DMS53 treated with DMSO at 0.1 percent for 48 hours (cell line): ENCODE measurements at regions not wholly inside any gene's neighbourhood (a gene's known extent, or its start where the extent isn't known, plus 50 kb on each side); places are given as distances from the start of the nearest gene placed in this dataset.

ENCODE experiments used
- DNase-seq: peaks from one replicate; lab custom pipeline; 2025; ENCODE audit not compliant: unreplicated experiment; lab: John Stamatoyannopoulos, UW

DNA sequence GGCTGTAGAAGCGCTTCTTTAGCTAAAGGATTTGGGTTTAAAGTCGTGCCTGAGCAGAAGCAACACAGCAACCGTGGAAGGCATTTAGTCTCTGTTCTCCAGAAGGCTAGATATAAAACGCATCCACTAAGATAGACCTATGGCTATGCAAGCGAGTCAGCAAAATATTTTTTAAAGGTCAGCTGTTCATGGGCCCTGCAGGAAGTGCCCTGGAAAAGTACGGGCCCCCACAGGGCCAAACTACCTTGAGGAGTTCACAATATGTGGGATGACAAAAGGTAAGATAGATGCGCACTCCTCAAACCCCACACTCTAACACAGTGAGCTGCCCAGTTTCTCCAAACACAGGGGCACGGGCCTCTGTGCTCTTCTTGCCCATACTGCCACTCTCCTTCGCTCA, 261.6 kb downstream of the VPS13C start:
- no peak for DNase-seq

DNA sequence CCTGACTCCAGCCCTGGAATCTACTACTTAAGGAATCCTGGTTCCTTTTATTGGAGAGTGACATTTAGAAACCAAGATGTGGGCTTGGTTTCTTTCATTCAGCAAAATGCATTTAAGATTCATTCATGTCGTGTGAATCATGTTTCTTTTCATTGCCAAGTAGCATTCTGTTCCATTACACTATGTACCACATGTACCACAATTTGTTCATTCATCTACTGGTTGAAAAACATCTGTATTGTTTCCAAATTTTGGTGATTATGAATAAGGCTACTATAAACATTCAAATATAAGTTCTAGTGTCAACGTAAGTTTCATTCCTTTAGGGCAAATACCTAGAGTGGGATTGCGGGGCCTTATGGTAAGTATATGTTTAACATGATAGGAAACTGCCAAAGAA, 264.2 kb downstream of the VPS13C start:
- no peak for DNase-seq

DNA sequence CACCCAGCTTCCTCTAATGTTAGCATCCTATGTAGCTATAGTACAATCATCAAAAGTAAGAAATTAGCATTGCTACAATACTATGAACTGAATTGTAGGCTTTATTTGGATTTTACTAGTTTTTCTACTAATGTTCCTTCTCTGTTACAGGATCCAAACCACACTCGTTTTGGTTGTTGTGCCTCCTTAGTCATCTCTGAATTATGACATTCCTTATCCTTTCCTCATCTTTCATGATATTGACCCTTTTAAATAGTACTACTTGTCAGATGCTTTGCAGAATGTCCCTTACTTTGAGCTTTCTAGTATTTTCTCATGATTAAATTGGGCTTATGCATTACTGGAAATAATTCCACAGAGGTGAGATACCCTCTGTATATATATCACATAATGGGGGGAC, 265.4 kb downstream of the VPS13C start:
- DNase-seq: no peak

DNA sequence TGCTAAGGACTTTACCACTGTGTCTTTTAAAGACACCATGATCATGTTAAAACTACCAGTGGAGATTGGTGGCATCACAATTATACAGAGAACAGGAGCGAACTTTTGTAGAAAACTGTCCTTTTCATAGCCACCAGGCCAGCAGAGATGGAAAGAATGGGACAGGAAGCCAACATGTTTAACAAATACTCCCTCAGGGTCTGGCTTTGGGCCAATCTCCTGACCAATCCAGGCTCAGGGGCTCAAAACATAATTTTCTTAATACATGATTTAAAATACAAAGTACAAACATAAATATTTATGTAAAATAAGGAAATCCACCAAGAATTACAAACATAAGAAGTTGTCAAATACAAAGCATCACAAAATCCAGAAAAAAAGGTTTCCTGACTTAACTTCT, 266.0 kb downstream of the VPS13C start:
- DNase-seq: no peak

DNA sequence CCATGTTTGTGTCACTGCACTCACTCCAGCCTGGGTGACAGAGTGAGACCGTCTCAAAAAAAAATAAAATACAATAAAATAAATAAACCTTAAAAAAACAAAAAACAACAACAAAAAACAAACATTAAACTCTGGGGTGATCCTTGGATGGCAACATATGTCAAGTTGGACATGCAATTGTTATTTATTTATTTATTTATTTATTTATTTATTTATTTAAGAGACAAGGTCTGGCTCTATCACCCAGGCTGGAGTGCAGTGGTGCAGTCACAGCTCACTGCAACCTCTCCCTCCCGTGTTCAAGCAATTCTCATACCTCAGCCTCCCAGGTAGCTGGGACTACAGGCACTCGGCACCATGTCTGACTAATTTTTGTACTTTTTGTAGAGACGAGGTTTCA, 275.5 kb downstream of the VPS13C start:
- DNase-seq: no peak

DNA sequence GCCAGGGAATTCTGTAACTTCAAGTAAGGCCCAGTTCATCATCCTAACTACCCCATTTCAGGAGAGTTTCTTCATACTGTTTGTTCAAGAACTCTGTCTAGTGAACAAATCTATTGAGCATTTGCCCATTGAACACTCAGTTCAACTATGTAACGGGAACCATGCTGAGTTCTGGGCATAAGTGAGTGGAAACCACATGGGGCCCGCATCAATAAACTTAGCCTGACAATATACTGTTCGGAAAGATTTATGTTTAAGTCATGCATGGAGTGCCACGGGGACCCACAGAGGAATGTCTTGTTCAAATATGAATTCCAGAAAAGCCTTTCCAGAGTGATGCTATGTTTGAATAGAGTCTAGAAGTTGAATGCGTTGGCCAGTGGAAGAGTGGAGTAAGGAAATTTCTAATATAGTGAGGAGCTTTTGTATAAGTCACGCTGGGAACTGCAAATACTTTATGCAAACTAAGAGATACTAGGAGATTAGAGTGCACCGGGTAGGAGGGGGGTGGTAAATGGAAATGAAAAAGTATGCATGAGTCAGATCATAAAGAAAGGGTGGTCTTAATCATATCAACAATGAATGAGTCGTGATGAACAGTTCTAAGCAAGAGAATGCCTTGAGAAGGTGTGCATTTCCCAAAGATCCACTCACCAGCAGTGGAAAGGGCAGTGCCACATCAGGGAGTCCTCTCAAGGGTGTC, 279.8 kb downstream of the VPS13C start:
- no peak for DNase-seq

DNA sequence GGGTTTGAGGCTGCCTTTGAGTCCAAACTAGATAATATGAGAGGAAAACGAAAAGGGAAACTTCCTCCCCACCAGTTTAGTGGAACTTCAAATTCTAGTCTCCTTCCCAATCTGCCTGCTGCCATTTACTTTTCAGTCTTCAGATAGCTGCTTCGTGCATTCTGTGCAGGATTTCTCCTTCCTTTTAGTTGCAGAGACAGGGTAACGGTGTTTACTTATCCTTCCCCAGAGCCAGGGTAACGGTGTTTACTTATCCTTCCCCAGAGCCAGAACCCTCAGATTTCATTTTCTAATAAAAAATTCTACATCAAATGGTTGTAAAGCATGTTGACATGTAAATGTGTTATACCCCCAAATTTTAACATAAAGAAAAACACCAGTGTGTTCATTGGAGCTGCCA, 282.6 kb downstream of the VPS13C start:
- no peak for DNase-seq

DNA sequence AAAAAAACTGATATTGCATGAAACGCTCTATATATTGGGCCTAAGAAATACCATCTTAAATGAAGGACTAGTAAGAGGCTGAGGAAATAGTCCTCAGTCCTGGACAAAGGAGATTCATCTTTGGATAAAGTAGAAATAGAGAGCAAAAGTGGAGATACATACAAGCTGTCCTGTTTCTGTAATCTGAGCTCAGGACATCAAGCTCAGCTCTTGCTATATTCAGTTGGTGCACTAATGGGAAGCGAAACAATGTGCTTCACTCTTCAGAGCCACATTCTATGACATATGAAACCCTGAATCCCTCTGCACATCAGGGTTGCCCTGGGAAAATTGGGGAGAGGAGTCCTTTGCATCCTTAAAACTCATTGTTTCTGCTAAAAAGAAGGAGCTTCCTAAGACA, 290.7 kb downstream of the VPS13C start:
- no peak for DNase-seq

DNA sequence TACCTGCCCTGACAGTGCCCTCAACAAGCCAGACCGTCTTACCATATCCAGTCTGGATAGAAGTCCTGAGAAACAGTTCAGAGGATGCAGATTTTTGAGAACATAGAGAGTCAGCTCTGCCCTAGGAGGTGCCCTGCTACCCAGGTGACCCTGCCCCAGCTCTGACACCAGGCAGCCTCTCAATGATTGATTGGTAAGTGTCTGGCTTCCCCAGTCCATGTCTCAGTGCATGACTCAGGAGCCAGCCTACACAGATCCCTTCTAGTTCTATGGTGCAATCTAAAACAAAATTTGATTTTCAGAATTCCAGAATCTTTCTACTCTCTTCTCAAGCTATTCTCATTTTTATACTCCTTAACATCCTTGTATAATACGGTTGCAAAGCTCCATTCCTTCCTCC, 292.1 kb downstream of the VPS13C start:
- DNase-seq: no peak

DNA sequence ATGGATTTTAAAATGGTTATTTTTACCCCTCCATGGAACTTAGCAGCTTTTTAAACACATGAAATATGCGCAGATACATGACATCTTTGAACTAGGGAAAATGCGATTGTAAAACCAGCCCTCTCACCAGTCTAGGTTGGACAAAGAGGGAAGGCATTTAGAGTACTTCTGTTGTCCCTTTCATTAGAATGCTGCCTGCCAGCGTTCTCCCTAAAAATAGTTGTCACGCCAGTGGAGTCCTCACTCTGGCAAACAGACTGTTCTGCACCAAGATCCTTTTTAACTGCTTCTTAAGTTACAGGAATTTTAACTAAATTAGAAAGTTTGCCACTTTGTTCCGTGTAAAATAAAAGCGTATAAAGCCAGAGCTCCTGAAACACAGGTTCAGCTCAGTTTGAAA, 295.3 kb downstream of the VPS13C start:
- DNase-seq: no peak

DNA sequence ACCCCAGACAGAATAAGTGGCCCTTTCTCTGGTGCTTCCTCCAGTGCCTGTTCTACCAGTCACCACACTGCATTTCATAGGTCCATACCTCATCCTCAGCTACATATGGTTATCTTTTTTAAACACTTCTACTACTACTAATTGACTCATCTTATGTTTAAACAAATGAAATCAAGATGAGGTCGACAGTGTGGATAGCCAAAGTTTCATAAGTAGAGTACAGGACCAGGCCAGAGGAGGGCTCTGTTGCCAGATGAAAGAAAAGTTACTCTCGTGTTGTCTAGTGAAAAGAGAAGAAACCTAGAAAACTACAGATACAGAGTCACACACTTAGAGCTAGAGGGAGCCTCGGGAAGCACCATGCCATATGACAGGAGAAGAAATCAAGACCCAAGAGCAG, 296.1 kb downstream of the VPS13C start:
- no peak for DNase-seq

DNA sequence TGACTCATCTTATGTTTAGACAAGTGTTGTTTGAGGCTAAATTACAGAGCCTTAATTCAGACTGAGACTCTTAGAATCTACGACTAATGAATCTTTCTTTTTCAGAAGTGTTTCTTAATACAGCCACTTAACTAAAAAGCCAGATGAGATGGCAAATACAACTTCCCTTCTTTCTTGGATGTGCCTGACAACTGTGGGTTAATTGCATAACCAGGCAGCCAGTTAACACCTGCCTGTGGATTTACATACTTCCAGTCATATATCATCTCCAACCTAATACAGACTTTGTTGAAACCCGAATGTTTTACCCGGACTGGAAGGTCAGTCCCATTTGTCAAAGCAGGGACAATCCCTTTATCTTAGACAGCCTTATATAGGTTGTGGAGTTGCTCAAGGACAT, 297.6 kb downstream of the VPS13C start:
- DNase-seq: no peak

DNA sequence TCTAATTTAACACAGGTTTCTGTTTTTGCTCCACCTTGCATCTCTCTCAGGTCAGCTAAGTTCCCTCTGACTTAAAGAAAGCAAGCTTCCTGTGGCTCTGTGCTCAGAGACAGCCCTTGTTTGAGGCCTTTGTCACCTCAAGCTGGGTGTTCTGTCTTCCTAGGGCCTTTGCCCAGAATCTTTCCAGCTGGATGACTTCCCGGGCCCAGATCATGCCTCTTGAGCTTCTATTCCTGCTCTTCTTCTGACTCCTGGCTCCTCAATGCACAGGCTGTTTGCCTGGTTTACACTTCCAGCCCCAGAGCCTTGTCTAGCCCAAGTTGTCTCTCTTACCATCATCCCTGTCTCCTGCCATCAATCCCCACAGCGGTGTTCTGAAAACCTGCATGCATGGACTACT, 300.6 kb downstream of the VPS13C start:
- no peak for DNase-seq

DNA sequence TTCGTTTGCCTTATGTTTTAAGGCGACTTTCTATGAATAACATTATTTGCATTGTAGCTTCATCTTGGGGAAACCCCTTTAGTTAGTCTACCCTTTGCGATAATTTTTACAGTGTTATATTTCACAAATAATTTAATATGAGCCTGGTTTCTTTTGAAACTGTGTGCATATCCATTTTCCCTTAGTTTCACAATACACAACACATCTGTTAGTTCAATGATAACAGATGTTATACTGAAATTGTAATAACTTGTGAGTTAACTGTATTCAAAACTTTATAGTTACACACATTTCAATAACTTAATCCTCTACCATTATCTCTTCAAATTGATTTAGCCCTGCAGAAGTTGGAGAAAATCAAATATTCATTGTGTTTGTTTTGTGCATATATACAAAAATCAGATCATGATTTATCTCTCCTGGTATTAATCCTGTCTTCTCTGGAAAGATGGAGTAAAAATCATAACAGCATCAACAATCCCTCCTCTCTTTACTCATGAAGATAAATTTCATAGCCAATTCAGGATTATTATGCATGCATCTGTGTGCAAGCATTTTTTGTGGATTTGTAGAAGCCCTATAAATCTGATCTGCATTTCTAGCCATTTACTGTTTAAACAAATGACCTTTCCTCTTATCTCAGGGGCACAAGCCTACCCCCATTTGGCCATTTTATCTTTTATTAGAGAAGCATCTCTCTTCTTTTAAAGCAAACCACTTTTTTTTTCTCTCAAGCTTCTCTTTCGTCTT, 304.0 kb downstream of the VPS13C start:
- no peak for DNase-seq

DNA sequence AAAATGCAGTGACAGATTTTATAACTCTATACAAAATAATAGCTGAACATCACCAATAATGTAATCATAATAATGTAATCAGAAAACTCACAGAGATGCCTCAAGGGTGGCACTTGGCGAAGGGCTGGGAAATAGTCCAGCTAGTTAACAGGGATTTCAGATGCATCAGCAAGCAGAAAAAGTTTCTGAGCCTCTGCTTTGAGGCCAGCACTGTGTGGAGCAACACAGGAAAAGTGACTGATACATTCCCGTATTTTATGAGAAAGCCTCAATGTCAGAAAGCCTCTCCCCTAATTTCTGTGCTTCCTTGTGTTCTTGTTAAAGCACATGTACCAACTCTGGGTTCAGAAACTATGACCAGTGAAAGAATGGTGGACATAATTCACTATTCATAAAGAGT, 304.8 kb downstream of the VPS13C start:
- DNase-seq: no peak

DNA sequence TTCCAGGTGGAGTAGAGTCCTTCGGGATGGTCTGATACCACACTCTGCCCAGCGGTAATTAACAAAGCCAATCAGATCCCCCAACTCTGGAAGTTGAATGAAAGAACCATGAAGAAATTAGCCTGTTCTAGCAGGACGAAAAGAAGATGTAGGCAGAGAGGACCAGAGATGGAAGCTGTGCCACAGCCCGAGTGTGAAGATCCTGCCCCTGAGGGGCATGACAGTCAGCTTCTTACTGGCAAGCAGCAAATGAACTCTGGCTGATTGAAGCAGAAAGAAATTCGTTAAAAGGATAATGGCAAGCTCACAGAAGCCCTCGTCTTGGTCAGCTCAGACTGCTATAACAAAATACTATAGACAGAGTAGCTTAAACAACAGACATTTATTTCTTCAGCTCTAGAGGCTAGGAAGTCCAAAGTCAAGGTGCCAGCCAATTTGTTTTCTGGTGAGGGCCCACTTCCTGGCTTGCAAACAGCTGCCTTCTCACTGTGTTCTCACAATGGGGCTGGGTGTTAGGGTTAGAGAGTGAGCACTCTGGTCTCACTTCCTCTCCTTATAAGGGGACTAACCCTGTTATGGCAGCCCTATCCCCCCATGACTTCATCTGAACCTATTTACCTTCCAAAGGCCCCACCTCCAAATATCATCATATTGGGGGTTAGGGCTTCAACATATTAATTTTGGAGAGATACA, 307.1 kb downstream of the VPS13C start:
- DNase-seq: no peak

DNA sequence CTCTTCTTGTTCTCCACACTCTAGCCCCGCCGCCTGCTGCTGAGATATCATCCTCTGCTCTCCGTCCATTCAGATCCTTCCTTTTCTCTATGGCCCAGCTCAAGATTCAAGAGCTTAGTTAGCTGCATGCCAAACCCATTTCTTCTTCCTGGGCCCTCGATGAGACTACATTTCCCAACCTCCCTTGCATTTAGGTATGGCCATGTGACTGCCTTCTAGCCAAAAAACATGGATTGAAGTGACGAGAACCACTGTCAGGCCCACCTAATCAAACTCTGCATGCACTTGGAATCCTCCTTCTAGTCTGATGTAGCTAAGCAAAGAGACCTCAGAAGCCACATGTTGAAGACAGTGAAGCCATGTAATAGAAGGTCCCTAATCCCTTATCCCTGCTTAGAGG, 308.2 kb downstream of the VPS13C start:
- DNase-seq: no peak

DNA sequence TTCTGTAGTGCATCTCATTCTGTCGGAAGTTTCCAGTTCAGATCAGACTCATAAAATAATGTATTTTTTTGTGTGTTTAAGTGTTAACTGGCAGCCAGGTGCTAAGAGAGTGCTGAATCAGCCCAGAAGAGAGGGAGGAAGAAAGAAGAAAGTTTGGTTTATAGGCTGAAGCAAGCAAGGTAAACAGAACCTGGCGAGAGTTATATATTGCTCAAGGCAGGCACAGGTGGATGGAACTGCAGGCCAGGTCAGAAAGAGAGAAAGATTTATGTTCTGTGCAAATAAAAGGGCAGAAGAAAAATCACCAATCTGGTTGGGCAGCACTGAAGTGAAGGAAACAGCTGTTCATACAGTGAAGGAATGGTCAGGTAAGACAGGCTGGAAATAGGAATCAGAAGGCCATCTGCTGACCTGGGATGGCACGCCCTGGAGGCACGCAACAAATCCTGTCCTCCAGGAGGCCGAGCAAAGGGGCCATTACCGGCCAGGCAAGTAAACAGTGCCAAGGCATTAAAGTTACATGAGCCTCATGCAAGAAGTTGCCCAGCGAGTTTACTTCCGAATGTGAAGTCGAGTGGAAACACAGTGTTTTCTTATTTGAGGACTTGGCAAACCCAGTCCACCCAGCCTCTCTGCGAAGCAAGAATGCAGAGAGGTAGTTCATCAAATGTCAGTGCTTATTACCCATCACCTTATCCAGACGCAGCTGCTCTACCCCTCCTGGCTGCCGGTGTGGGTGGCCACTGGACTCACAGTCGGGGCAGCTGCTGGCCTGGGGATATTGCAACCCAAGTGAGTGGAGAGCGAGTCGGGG, 309.8 kb downstream of the VPS13C start:
- peak; percentile 83 for DNase-seq

DNA sequence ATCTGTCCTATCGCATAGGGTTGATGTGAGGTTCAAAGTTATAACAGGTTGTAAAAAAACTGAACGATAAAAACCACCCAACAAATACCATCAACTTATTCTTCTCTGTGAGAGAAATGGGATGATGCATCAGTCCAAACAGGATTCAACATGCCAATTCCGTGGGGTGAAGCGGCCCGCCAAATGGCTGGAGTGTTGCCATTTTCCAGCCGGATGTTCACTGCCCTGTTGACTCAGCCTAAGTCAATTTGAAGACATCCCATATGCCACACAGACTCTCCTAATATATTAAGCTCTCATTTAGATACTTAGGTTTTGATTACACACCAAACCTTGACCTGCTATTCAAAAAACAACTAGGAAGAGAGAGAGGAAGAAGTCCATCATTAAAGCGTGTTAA, 311.1 kb downstream of the VPS13C start:
- DNase-seq: peak; percentile 3

DNA sequence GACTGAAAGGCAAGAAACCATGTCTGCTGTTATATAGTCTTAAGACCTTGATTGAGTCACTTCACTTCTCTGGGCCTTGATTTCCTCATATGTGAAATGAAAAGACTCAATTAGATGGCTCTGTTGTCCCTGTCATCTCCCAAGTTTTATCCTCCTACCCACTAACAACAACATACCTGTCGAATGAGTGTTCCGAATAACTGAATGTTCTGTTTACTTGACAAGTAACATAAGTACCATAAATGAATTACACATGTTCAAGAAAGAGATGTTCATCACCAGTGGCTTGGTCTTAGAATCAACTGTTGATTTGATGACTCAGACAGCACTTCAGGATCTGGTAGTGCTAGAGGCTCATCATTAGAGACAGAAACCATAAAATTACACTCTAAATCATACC, 311.7 kb downstream of the VPS13C start:
- DNase-seq: peak; percentile 77

DNA sequence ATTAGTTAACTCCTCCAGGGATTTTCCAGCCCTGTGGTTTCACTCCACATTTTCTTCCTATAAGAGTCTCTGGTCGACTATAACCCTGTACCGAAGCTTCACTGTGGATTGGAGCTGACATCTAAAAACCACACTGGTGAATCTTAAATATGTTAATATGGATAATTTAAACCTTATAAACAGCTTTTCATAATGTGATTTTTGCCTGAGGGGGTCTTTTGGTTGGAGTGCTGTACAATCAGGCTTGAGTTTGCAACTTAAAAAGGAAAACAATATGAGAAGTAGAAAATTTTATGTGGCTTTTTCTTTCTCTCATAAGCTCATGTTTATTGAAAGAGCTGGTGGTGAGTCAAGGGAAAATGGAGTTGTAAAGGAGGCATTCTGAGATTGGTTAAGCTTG, 313.7 kb downstream of the VPS13C start:
- DNase-seq: no peak
